ENCODE measurements at regions not wholly inside any gene's neighbourhood (a gene's known extent, or its start where the extent isn't known, plus 50 kb on each side); places are given as distances from the start of the nearest gene placed in this dataset.

DNA sequence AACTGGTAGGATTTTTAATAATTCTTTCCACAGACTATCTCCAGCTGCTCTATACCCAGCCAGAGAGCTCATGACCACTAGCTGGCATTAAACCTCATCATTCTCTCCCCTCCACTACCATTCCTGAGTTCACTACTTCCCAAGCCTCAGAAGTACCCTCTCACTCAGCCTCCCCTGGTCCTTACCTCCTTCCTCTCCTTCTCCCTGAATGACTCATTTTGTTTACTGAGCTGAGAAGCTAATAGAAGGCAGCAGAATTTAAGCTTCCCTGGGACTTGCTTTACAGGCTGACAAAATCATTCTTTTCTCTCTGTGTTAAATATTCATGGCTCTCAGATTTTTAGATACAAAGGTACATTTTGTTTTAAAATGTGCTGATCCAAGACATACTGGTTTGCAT, 305.4 kb downstream of the TLR4 start:
- TF ChIP-seq, protein P1, sequence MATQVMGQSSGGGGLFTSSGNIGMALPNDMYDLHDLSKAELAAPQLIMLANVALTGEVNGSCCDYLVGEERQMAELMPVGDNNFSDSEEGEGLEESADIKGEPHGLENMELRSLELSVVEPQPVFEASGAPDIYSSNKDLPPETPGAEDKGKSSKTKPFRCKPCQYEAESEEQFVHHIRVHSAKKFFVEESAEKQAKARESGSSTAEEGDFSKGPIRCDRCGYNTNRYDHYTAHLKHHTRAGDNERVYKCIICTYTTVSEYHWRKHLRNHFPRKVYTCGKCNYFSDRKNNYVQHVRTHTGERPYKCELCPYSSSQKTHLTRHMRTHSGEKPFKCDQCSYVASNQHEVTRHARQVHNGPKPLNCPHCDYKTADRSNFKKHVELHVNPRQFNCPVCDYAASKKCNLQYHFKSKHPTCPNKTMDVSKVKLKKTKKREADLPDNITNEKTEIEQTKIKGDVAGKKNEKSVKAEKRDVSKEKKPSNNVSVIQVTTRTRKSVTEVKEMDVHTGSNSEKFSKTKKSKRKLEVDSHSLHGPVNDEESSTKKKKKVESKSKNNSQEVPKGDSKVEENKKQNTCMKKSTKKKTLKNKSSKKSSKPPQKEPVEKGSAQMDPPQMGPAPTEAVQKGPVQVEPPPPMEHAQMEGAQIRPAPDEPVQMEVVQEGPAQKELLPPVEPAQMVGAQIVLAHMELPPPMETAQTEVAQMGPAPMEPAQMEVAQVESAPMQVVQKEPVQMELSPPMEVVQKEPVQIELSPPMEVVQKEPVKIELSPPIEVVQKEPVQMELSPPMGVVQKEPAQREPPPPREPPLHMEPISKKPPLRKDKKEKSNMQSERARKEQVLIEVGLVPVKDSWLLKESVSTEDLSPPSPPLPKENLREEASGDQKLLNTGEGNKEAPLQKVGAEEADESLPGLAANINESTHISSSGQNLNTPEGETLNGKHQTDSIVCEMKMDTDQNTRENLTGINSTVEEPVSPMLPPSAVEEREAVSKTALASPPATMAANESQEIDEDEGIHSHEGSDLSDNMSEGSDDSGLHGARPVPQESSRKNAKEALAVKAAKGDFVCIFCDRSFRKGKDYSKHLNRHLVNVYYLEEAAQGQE (IDR thresholded peaks at IDR 0.05; ENCODE audit: borderline replicate concordance): no peak
- TF ChIP-seq EP300 (conservative IDR thresholded peaks at IDR 0.05; ENCODE audit: poor library complexity, severe bottlenecking) (no peak), CTCF (IDR thresholded peaks at IDR 0.05; ENCODE audit: poor library complexity, severe bottlenecking) (no peak), EZH2 (IDR thresholded peaks at IDR 0.05; ENCODE audit: borderline replicate concordance, insufficient read depth, low read length, poor library complexity, severe bottlenecking) (no peak), SMC3 (conservative IDR thresholded peaks at IDR 0.05; ENCODE audit: poor library complexity) (no peak), RAD21 (conservative IDR thresholded peaks at IDR 0.05) (no peak)

All from neural cell (in vitro differentiated cells).